Mesothelial cell of epicardium (in vitro differentiated cells): ENCODE measurements at regions not wholly inside any gene's neighbourhood (a gene's known extent, or its start where the extent isn't known, plus 50 kb on each side); places are given as distances from the start of the nearest gene placed in this dataset.

ENCODE experiments used
- DNase-seq, 2 experiments: peaks; one replicate each; pipeline ENCODE4 v3.0.0; 2021; ENCODE audit warnings: low spot score in 2 of 2; ENCODE audit not compliant: unreplicated experiment in 2 of 2
- H3K27ac Mint-ChIP-seq: 2 replicates; pipeline ENCODE4 v1.8.0; 2021; ENCODE audit warnings: mixed read lengths
- H3K27me3 Mint-ChIP-seq: 2 replicates; pipeline ENCODE4 v1.8.0; 2021; ENCODE audit warnings: low read depth, mixed read lengths
- H3K36me3 Mint-ChIP-seq: 2 replicates; pipeline ENCODE4 v1.8.0; 2021; ENCODE audit warnings: mixed read lengths
- H3K4me1 Mint-ChIP-seq: 2 replicates; pipeline ENCODE4 v1.8.0; 2021; ENCODE audit warnings: mixed read lengths
- H3K4me3 Mint-ChIP-seq: 2 replicates; pipeline ENCODE4 v1.8.0; 2021; ENCODE audit warnings: mild to moderate bottlenecking, moderate library complexity, mixed read lengths
- H3K9me3 Mint-ChIP-seq: 2 replicates; pipeline ENCODE4 v1.8.0; 2021; ENCODE audit warnings: mixed read lengths
- TF ChIP-seq, protein P1 (sequence below): fragments of 200-600 bp; sonication (generic); IDR thresholded peaks from one replicate; pipeline ENCODE4 v1.5.0; 2021; ENCODE audit warnings: antibody characterized with exemption; ENCODE audit not compliant: unreplicated experiment

DNA sequence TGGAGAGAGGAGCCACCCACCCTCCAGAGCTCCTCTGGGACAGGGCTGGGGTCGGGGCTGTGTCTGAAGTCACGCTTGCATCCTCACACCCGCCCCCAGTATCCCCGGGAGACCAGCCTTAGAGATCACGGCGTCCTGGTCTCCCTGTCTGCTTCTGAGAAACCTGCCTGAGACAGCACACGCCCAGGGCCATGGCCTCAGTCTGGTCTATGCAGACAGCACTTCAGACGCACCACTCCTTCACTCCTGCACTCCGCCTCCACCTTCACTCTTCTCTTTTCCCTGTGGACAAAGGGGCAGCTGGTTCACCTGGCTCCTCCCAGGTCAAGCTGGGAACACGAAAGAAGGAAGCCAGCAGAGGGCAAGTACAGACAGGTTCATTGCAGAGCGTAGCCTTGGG lies 248.0 kb upstream of the GSE1 start:
- no peak overlapping the region for H3K4me3 Mint-ChIP-seq
- no peak for DNase-seq
- peaks cover 7% of the 10 kb centered on the region for H3K9me3 Mint-ChIP-seq
- TF ChIP-seq, protein P1, sequence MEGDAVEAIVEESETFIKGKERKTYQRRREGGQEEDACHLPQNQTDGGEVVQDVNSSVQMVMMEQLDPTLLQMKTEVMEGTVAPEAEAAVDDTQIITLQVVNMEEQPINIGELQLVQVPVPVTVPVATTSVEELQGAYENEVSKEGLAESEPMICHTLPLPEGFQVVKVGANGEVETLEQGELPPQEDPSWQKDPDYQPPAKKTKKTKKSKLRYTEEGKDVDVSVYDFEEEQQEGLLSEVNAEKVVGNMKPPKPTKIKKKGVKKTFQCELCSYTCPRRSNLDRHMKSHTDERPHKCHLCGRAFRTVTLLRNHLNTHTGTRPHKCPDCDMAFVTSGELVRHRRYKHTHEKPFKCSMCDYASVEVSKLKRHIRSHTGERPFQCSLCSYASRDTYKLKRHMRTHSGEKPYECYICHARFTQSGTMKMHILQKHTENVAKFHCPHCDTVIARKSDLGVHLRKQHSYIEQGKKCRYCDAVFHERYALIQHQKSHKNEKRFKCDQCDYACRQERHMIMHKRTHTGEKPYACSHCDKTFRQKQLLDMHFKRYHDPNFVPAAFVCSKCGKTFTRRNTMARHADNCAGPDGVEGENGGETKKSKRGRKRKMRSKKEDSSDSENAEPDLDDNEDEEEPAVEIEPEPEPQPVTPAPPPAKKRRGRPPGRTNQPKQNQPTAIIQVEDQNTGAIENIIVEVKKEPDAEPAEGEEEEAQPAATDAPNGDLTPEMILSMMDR: no peak
- no peaks in the 10 kb centered on the region for H3K27me3 Mint-ChIP-seq
- peak overlapping the region; percentile 79 for H3K27ac Mint-ChIP-seq
- peaks cover 6% of the 10 kb centered on the region for H3K36me3 Mint-ChIP-seq
- peaks cover 47% of the 10 kb centered on the region for H3K4me1 Mint-ChIP-seq

DNA sequence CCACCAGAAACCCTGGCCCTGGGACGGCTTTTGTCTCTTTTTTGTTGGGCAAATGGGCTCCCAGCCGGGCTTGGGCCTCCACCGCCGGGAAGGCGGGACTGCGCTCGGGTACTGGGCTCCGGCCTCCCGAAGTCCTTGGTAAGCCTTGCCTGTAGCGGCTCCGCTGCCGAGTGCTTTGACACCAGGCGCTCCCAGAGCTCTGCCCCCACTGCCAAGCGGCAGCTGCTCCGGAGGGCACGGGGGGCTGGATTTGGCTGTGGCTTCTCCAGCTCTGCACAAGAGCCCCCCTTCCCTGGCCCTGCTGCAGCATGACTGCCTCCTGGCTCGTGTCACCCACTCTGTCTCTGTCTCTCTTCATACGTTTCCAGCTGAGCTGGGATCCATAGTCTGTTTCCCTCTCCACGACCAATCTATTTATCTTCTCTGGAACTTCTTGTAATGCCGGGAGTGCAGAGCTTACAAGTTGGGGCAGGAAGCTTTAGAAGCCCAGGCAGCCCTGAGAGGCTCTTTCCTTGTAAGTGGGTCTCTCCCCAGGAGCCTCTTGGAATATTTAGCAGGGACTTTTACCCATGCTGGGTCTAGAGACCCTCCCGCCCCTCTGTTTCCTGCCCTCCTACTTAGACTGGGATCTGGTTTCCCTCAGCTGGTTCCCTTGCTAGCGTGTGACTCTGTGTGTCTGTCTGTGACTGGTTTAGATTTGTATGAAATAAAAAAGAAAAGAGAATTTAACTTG lies 246.9 kb upstream of the GSE1 start:
- peak overlapping the region; percentile 88 for H3K27ac Mint-ChIP-seq
- no peak for DNase-seq

DNA sequence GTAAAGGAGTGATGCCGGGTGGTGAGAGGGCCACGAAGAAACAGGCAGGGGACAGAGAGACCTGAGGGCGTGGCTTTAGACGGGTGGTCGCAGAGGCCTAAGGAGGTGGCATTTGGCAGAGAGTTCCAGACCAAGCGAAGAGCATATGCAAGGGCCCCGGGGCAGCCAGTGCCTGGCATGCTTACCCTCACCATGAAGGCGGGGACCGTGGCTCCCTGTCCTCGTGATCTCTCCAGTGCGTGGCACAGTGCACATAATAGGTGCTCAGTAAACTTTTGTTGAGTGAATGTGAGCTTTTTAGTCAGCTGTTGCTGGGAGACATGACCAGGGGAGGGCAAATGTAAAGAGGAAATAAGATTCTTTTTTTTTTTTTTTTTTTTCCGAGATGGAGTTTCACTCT lies 245.6 kb upstream of the GSE1 start:
- no peak overlapping the region for H3K4me3 Mint-ChIP-seq
- H3K27ac Mint-ChIP-seq: peak overlapping the region; percentile 74
- H3K9me3 Mint-ChIP-seq: peaks cover 7% of the 10 kb centered on the region
- no peaks in the 10 kb centered on the region for H3K27me3 Mint-ChIP-seq
- TF ChIP-seq, protein P1: no peak
- DNase-seq: no peak
- H3K4me1 Mint-ChIP-seq: peaks cover 38% of the 10 kb centered on the region
- H3K36me3 Mint-ChIP-seq: peaks cover 6% of the 10 kb centered on the region

More for the DNA sequence above, 246.9 kb upstream of the GSE1 start:
- TF ChIP-seq, protein P1: no peak
- H3K36me3 Mint-ChIP-seq: peaks cover 6% of the 10 kb centered on the region
- no peak overlapping the region for H3K4me3 Mint-ChIP-seq
- H3K4me1 Mint-ChIP-seq: peaks cover 41% of the 10 kb centered on the region
- no peaks in the 10 kb centered on the region for H3K27me3 Mint-ChIP-seq
- H3K9me3 Mint-ChIP-seq: peaks cover 7% of the 10 kb centered on the region

DNA sequence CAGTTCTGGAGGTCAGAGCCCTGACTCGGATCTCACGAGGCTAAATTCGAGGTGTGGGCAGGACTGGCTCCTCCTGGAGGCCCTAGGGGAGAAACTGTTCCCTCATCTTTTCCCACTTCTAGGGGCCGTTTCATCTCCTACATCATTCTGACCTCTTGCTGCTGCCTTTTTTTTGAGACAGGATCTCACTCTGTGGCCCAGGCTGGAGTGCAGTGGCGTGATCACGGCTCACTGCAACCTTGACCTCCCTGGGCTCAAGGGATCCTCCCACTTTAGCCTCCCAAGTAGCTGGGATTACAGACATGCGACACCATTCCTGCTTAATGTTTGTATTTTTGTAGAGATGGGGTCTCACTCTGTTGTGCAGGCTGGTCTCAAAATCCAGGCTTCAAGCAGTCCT lies 244.1 kb upstream of the GSE1 start:
- H3K4me3 Mint-ChIP-seq: no peak overlapping the region
- H3K27ac Mint-ChIP-seq: no peak overlapping the region
- H3K9me3 Mint-ChIP-seq: peaks cover 3% of the 10 kb centered on the region
- H3K36me3 Mint-ChIP-seq: peaks cover 2% of the 10 kb centered on the region
- TF ChIP-seq, protein P1: no peak
- H3K27me3 Mint-ChIP-seq: no peaks in the 10 kb centered on the region
- peaks cover 38% of the 10 kb centered on the region for H3K4me1 Mint-ChIP-seq
- DNase-seq: no peak

DNA sequence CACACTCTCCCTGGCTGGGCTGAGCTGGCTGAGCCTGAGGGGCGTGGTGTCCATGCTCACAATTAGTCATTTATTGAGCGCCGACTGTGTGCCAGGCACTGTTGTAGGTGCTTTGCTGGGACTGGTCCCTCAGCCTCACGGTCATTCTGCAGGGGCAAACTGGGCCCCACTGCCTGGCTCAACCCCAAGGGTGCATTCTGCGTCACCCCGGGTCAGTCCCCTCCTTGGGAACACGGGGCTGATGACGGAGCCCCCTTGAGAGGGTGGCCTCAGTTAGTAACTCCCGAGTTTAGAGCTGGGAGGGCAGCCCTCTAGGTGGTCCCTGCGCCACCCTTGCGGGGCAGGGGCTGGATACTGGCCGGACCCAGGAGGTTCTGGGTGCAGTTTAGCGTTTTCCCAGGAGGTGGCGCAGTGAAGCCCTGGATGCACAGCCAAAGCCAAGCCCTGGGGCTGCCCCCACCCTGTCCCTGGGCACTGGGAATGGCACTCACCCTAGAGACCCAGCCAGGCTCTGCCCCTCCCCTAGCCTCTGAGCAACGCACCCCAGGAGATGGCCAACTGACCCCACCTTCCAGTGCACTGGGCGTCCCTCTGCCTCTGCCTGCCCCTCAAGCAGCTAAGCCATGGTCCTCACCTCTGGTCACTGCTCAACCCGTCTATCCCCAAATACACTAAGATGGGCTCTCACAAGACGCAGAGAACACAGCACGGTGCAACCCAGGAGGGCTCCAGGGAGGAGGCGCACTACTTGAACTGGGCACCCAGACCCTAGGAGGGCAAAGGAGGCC lies 243.2 kb upstream of the GSE1 start:
- no peaks in the 10 kb centered on the region for H3K9me3 Mint-ChIP-seq
- peaks cover 41% of the 10 kb centered on the region for H3K4me1 Mint-ChIP-seq
- no peak overlapping the region for H3K27ac Mint-ChIP-seq
- TF ChIP-seq, protein P1: peak; percentile 72
- no peaks in the 10 kb centered on the region for H3K36me3 Mint-ChIP-seq
- H3K27me3 Mint-ChIP-seq: no peaks in the 10 kb centered on the region
- H3K4me3 Mint-ChIP-seq: no peak overlapping the region
- peak in 1 of 2 experiments; percentile 77 for DNase-seq
